ENCODE measurements at regions not wholly inside any gene's neighbourhood (a gene's known extent, or its start where the extent isn't known, plus 50 kb on each side); places are given as distances from the start of the nearest gene placed in this dataset.

DNA sequence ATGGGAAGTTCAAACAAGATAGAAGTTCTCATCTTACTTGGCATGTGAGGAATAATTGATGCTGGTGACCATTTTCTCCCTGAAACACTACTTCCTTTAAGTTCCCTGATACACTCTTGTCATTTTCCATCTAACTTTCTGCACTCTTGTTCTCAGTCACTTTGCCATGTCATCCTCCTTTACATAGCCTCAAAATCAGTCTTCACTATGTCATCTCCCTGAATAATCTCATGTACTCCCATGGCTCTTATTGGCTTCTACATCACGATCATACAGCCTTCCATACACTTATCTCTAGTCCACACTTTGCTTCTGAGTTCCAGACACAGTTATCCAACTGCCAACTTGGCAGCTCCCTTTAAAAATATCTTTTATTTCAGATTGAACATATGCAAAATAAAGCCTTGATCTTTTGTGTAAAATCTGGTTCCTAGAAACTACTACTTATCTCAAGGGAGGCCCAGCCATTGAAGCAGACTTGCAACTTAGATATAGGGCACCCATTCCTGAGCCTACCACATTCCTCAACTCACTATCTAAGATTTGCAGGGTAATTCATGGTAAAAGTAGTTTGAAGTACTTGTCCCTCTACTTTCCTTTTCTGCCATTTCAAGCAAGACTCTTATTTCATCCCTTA is 1070.2 kb upstream of the NXPH2 start:
- no peaks in the 10 kb centered on the region for H3K36me3 ChIP-seq
- TF ChIP-seq, protein P1, sequence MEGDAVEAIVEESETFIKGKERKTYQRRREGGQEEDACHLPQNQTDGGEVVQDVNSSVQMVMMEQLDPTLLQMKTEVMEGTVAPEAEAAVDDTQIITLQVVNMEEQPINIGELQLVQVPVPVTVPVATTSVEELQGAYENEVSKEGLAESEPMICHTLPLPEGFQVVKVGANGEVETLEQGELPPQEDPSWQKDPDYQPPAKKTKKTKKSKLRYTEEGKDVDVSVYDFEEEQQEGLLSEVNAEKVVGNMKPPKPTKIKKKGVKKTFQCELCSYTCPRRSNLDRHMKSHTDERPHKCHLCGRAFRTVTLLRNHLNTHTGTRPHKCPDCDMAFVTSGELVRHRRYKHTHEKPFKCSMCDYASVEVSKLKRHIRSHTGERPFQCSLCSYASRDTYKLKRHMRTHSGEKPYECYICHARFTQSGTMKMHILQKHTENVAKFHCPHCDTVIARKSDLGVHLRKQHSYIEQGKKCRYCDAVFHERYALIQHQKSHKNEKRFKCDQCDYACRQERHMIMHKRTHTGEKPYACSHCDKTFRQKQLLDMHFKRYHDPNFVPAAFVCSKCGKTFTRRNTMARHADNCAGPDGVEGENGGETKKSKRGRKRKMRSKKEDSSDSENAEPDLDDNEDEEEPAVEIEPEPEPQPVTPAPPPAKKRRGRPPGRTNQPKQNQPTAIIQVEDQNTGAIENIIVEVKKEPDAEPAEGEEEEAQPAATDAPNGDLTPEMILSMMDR (IDR thresholded peaks at IDR 0.05) = no peak
- no peaks in the 10 kb centered on the region for H3K9me3 ChIP-seq
- no peak overlapping the region for H3K4me3 ChIP-seq
- intact Hi-C loops (cut with DNase I) = no loop called here
- no peaks in the 10 kb centered on the region for H3K27me3 ChIP-seq
- DNase-seq (no peak), ATAC-seq (no peak)
- H3K4me1 ChIP-seq = no peaks in the 10 kb centered on the region
- no peak overlapping the region for H3K27ac ChIP-seq

DNA sequence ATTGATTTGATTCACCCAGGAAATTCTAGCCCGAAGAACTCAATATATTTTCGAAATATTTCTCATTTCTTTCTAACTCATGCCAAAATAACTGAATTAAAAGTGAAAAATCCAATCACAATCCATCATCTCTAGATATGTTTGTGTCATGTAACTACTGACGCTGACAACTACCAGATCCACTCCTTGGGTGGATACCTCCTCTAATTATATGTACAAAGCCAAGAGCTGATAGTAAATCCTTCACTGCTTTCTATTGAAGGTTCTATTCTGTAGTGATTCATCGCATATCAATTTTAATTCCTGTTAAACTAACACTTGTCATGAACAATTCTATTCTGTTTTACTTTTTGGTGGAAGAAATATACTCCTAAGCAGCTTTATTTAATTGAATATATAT is 1056.6 kb upstream of the NXPH2 start:
- Histone ChIP-seq H3K27ac (no peak overlapping the region), H3K4me1 (no peaks in the 10 kb centered on the region), H3K27me3 (no peaks in the 10 kb centered on the region), H3K36me3 (no peaks in the 10 kb centered on the region), H3K4me3 (no peak overlapping the region), H3K9me3 (peaks cover 0 to 7% of the 10 kb centered on the region in 2 donors)
- intact Hi-C loops (cut with DNase I) = no loop called here
- ATAC-seq (no peak), DNase-seq (no peak)
- TF ChIP-seq, protein P1 (IDR thresholded peaks at IDR 0.05) = no peak

DNA sequence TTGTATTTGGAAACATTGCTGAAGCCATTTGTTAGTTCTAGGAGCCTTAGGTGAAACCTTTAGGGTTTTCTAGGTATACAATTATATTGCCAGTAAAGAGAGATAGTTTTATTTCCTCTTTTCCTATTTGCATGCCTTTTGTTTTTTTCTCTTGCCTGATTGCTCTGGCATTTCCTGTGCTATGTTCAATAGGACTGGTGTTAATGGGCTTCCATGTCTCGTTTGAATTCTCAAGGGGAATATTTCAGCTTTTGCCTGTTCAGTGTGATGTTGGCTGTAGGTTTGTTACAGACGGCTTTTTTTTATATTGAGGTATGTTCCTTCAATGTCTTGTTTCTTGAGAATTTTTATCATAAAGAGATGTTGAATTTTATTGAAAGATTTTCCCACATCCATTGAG is 1054.9 kb upstream of the NXPH2 start:
- TF ChIP-seq, protein P1 (IDR thresholded peaks at IDR 0.05) = no peak
- H3K27ac ChIP-seq = no peak overlapping the region
- no peak overlapping the region for H3K4me3 ChIP-seq
- intact Hi-C loops (cut with DNase I) = no loop called here
- DNase-seq (no peak), ATAC-seq (no peak)
- no peaks in the 10 kb centered on the region for H3K27me3 ChIP-seq
- H3K36me3 ChIP-seq = no peaks in the 10 kb centered on the region
- H3K9me3 ChIP-seq = peaks cover 0 to 3% of the 10 kb centered on the region in 2 donors
- H3K4me1 ChIP-seq = no peaks in the 10 kb centered on the region

DNA sequence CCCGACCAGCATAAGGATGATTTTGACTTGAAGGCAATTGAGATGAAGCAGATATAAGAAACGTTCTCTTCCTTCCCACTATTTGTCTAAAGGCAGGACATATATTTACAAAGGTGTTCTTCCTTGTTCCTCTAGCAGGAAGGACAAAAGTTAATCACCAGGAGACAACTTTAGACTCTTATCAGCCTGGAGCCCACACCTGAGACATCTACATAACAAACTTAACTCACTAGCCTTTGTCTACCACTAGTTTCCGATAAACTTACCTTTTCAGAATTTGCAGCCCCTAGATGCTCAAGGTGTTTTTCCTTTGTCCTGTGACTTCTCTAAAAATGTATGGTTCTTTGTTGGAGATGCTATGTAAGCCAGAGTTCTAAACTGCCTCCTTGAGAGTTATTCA is 1047.8 kb upstream of the NXPH2 start:
- no peaks in the 10 kb centered on the region for H3K27me3 ChIP-seq
- H3K4me3 ChIP-seq = no peak overlapping the region
- intact Hi-C loops (cut with DNase I) = no loop called here
- ATAC-seq (no peak), DNase-seq (no peak)
- no peaks in the 10 kb centered on the region for H3K36me3 ChIP-seq
- no peak overlapping the region for H3K27ac ChIP-seq
- H3K9me3 ChIP-seq = no peaks in the 10 kb centered on the region
- TF ChIP-seq, protein P1 (IDR thresholded peaks at IDR 0.05) = no peak
- no peaks in the 10 kb centered on the region for H3K4me1 ChIP-seq

DNA sequence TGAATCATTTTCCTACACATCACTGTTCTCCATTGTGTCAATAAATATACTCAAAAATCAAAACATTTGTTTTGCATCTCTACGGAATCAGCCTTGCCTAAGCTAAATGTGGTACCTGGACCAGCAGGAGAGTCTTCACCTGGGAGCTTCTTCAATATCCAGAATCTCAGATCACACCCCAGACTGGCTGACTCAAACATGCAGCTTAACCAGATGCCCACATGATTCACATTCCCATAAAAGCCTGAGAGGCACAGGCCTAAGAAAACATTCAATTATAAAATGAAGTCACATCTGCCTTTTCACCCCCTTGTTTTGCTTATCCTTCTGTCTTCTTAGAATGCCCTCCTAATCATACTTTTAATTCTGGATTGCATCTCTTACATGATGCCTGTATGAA is 1045.5 kb upstream of the NXPH2 start:
- no peaks in the 10 kb centered on the region for H3K4me1 ChIP-seq
- ATAC-seq = no peak
- no peak overlapping the region for H3K27ac ChIP-seq
- intact Hi-C loops (cut with DNase I) = no loop called here
- peaks cover 0 to 3% of the 10 kb centered on the region in 2 donors for H3K9me3 ChIP-seq
- DNase-seq = no peak
- no peak overlapping the region for H3K4me3 ChIP-seq
- no peaks in the 10 kb centered on the region for H3K27me3 ChIP-seq
- H3K36me3 ChIP-seq = no peaks in the 10 kb centered on the region
- TF ChIP-seq, protein P1 (IDR thresholded peaks at IDR 0.05) = no peak
